ENCODE measurements at regions not wholly inside any gene's neighbourhood (a gene's known extent, or its start where the extent isn't known, plus 50 kb on each side); places are given as distances from the start of the nearest gene placed in this dataset.

DNA sequence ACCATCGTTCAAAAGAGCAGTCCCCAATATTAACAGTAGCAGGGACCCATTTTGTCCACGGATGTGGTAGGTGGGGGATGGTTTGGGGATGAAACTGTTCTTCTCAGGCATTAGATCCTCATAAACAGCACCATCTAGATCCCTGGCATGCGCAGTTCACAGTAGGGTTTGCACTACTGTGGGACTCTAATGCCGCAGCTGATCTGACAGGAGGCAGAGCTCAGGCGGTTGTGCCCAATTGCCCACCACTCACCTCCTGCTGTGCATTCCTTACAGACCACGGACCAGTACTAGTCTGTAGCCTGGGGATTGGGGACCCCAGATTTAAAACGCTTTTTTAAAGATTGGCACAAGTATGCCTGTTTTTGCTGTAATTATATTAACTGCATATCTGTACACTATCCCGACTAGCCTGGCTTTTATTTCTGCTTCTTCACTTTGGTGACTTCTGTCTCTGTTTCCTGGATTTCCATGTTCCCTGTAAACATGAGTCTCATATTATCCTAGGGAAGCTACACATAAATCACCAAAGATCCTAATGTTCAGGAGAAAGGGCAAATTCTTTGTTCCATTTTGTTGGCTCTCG lies 163.3 kb upstream of the AKR1E2 start:
- DNase-seq (ENCODE audit: low read depth) = no peak

DNA sequence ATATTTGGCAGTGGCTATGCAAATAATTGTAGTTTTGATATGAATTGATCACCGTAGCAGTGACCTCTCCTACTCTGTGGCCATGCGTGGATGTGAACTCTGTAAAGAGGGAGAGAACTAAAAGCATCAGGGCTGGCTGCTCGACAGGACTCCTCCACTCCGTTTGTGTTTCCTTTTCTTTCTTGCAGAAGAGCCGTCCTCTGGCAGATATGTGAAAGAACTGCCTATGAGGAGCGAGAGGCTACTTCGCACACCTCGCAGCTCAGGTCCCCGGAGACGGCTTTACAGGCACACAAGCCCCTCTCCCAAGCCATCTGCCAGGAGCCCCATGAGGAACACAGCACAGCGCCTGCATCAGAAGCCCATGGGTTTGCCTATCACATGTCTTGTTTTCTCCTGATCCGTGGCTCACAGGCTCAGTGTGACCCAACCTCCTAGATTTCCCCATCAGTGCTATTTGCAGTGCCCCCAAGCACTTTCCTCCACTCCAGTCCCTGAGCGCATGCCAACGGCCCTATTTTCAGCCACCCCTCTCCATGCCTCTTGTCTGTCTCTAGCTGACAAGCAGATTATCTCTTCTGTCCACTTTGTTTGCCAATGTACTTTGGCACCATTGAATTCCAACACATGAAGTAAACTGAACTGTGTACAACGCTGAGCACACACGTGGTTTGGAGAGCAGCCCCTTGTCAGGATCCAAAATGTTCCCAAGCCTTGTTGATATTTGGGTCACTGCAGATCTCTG lies 164.3 kb upstream of the AKR1E2 start:
- no peak for DNase-seq (ENCODE audit: low read depth)

DNA sequence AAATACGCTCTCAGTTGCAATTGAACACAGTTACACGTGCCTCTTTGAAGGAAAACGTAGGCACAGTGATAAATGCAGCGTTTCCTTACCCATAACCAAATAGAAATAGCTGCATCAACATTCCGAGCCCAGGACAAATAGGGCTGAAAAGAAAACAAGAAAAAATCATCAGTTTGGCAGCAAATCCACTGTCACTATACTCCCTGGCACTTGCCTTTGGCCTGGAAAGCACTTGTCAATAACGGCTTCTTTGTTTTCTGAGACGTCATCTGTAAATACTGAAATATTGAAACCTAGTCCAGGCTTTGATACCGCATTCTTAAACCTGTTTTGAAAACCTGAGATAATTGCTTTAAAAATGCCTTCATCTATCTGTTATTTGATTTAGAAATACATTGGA lies 167.2 kb upstream of the AKR1E2 start:
- DNase-seq (ENCODE audit: low read depth) = no peak

DNA sequence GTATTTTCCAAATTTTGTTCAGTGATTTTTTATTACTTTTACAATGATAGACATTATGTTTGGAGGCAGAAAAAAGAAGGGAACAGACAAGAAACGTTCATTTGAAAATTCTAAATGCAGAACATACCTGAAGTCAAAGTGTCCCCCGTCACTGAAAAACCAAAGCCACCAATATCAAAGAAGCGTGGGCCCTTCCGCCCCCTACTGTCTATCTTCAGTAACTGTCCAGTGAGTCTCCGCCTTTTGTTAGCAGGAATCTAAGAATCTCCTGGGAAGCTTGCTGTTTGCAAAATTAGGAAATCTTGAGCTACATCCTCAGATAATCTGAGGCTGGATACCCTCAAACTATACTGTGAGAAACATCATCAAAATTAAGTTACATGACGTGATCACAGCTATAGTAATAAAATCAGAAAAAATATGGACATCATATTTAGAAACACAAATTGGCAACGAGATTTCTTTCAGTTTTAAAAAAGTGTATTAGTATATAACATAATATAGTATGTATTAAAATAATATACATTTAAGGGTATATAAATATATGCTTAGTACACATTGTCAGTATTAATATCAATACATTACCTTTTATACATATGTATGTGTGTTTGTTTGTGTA lies 169.3 kb upstream of the AKR1E2 start:
- peak; percentile 46 for DNase-seq (ENCODE audit: low read depth)

DNA sequence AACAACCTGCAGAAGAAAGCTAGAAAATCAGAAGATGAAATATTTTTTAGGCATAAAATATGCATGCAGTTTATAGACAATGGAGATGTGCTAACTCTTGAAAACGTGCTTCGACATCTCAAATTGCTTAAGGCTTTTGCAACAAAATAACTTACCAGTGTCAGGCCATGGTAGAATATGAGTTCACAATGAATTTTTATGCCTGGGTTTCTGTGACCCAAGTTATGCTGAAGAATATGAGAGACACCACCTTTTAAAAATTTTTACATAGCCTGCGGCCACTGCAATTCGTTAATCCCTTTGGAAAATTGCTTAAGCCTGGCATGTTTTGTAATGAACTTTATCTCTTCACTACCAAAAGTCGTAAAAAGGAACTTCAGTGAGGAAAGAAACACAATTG lies 170.1 kb upstream of the AKR1E2 start:
- DNase-seq (ENCODE audit: low read depth) = no peak

DNA sequence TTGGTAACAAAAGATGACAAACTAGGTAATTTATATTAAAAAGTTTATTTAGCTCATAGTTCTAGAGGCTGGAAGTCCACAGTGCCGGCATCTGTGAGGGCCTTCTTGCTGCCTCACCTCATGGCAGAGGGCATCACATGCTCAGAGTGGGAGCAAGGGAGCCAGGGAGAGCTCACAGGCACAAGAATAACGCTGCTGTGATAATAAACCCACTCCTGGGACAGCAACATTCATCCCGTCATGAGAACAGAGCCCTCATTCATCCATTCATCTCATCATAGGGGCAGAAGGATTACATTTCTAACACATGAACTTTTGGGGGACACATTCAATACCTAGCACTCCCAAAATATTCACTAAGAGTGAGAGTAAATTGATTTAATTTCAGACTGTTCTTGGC lies 170.6 kb upstream of the AKR1E2 start:
- DNase-seq (ENCODE audit: low read depth) = no peak

DNA sequence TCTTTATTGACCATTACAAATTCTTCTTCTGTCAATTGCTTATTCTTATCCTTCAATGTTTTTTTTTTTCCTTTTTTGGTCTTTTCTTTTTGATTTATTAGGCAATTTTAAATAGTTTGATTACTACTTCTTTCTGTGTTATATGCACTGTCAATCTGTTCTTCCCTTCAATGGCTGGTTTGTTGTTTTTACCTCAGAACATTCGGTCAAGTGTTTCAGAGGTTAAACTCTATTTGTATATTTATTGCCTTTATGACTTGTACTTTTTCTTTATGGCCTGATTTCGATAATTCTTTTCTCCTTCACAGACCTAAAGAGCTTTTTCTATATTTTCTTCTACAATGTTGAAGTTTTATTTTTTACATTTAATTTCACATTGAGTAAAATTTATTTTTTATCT lies 171.5 kb upstream of the AKR1E2 start:
- DNase-seq (ENCODE audit: low read depth) = no peak

DNA sequence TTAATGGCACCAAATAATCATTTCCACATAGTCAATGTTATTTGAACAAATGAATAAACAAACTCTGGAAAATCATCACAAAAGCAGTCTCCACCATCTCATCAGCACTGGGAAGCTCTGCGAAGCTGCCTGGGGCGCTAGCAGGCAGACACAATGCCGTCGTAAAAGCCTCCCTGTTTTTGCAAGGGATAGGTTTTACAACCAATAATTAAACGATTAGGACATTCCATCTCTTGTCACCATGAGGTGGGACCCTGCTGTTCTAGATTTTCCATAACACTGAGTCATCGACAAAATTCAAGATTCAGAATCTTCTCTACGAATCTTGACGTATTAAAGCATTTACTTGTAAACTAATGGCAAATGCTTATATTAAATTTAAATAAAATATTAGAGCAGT lies 172.8 kb upstream of the AKR1E2 start:
- no peak for DNase-seq (ENCODE audit: low read depth)

DNA sequence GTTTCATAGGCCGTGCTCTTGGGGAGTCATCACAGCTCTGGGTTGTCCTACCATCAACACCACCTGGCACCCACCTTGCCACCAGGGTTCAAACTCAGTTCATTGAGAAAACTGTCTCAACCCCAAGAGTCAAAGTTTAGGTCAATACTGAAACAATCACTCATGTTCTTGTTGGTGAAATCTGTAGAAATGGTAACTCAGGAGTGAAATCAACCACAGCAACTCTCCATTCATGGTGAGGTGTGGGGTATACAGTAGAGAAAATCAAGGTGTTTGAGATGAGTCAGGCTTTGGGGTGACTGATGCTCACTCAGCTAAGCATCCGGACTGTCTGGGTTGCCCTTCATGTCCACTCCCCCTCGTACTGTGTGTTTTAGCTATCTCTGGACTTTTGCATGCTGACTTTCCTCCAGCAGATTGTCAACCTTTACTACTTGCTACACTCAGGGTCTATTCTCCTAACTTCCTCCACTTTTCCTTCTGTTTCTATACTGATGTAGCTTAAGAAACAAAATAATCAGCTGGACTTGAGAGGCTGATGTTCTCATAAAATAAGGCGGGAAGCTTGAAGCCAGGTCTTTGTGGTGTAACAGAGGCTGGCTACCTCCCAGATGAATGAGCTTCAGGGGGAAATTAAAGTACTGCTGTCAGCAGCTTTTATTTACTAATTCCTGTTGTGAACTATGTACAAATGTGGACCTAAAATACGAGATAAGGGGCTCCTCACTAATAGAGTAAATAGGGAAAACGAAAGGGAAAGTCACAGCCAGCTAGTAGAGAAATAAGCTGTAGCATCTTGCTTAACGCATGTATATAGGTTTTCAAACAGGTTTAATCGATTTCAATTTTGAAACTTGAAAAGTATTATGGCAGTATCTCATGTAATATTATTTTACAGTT lies 173.6 kb upstream of the AKR1E2 start:
- DNase-seq (ENCODE audit: low read depth) = no peak

DNA sequence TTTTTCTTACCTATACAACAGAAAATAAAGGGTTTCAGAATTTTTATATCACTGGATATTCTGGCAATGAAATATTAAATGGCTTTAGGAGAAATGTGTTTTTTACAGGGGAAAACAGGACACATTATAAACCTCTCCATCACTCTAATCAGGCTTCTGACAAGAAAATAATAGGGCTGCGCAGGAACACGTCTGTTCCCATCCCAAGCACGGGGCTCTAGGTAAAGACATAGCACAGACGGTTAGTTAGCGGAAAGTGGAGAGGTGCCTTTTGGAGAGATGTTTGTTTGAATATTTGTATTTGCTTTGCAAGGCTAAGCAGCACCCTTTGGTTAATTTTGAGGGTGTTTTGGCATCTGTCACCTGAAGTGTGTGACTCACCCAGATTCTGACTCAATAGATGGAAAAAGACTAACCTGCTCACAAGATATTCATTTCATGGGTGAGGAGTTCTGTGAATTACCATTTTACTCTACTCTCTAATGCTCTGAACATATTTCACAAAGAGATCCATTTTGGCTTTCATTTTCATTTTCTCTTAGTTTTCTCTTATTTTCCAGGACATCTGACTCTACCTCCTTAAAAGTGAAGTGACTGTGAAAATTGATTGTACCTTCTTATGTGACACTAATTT lies 174.5 kb upstream of the AKR1E2 start:
- DNase-seq (ENCODE audit: low read depth) = no peak

DNA sequence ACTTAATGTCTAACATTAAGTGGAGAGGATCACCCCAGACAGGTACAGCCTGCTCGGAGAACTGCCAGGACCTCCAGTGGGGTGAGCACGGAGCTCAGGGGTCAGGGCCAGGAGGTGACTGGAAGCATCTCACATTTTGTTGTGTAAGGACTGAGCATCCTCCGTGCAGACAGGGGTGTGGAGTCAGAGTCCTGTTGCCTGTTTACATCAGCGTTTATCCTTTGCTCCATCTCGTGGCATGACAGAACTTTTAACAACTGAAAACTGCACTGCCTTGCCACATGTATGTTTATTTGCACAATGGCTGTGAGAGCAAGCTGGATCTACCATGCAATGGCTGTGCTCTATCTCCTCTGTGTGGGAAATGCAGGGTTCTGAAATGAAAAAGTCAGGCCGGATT lies 175.4 kb upstream of the AKR1E2 start:
- DNase-seq (ENCODE audit: low read depth) = peak; percentile 49

DNA sequence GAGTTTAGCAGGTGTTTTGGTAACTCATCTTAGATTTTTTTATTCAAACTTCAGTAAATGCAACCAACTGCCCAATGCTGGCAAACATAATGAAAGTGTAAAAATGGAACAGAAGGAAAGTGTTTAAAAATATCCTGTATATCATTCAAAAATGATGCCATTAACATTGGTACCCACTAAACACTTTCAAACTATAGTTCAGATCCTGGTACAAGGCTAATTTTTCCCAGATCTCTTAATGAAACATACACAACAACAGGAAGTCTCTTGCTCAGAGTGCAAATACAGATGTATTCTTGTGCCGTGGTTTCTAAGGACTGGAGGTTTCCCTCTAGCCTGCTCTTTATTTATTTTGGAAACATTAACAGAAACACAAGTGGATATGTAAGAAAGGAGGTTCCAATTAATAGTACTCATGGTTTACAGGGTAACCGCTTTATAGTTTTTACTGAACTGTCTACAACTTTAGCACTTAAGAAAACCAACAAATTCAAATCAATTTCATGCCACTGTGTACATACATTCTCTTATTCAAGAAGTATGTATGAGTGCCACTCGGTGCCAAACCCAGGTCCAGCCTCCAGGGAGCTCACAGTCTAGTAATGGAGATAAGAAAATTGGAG lies 176.0 kb upstream of the AKR1E2 start:
- DNase-seq (ENCODE audit: low read depth) = no peak

DNA sequence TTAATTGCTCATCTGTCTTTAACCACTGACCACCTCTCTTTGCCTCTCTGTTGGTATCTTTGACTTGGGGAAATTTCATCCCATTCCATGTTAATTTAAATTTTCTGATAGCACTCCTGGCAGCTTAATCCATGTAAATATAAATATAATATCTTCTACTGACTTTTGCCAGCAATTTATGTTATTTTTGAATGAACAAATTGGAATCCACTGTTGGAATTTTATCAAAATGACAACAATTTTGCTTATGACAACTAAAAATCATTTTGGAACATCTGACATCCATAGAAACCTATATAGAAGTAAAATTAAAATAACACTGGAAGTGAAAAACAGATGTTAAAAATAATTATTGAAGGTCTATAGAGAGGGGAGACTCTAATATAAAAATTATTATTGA lies 176.5 kb upstream of the AKR1E2 start:
- DNase-seq (ENCODE audit: low read depth) = no peak

DNA sequence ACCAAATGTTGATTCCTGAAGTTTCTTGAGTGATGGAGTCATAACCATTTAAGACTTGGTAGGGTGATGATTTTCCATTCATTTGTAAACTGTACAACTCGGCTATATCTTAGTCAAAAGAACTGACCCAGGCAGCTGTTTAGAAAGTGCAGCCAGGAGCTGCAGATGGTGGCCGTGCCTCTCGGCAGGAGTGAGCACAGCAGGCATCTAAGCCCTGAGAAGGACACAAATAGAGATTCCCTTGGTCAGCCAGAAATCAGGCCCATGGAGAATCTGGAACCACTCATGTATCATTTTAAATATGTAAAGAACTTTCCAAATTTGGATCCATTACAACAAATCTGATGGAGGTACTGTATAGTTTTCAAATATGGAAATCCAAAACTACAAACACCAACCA lies 177.0 kb upstream of the AKR1E2 start:
- no peak for DNase-seq (ENCODE audit: low read depth)

DNA sequence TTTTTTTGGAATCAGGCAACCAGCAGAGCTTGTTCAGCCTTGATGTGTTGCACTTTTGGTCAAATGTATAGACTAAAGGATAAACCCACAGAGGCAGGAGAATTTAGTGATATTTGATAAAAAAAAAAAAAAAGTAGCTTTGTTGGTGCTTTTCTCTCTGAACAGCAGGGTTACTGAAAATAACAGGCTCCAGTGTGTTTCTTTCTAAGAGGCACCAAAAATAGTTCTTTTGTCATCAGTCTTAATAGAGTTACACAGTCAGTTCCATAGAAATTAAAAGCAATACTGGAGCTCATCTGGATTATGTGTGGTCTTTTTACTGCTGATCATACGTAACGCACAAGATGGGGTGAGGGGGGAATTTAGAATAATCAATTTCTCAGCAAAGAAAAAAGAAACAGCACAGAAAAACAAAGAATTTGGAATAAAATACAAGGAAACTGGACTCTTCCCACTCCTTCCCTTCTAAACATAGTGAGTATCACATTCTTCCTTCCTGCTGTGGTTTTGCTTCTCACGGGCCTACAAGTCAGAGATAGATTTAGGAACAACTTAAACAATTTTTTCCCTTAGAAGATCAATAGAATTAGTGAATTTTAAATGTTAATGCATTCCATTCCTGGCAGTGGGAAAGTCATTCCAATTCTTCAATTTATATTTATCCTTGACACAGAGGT lies 178.8 kb upstream of the AKR1E2 start:
- no peak for DNase-seq (ENCODE audit: low read depth)

DNA sequence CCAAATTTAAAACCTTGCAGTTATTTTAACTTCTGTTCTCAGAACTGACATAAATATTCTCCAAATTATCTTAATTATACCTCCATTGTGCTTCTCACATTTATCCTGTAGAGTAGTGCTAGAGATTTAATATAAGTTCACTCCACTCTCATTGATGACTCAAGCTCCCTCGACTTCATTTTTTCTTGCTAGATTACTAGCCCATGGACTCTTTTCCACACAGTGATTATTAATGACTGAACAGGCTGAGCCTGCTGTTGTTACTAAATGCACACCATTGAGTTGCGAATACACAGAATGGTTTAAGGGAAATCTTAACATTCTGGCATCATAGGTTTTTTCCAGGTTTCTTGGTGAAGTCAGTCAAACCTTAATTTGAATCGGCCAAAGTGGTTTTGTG lies 179.5 kb upstream of the AKR1E2 start:
- DNase-seq (ENCODE audit: low read depth) = no peak

DNA sequence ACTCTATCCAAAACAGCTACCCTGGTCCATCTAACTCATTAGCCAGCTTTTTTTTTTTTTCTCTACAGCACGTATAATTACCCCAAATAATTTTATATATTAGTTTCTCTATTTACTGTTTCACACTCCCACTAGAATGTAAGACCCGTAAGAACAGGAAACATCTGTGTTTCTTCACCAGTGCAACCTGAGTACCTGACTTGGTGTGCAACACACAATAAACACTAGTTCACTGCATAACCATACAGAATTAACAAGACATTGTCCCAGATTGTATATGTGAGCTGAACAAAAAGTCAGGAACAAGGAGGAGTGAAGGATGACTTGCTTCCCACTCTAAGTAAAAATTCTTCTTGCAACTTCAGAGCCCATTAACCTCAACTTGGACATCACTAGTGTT lies 180.2 kb upstream of the AKR1E2 start:
- no peak for DNase-seq (ENCODE audit: low read depth)

DNA sequence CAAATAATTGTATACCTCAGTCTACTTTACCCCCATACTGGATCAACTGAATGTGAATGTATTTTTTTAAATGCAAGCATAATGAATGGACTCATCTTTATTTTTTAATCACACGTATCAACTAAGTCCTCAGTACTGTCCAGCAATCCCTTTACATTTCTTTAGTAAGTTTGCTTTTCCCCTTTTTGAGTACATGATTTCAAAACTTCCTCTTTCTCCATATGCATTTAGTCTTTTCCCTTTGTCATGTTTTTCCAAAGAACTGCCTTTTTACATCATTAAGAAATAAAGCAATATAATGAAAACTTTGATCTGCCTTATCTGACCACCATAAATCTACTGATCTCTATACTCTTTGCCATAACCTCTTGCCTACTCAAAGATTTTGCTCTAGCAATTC lies 182.5 kb upstream of the AKR1E2 start:
- no peak for DNase-seq (ENCODE audit: low read depth)

DNA sequence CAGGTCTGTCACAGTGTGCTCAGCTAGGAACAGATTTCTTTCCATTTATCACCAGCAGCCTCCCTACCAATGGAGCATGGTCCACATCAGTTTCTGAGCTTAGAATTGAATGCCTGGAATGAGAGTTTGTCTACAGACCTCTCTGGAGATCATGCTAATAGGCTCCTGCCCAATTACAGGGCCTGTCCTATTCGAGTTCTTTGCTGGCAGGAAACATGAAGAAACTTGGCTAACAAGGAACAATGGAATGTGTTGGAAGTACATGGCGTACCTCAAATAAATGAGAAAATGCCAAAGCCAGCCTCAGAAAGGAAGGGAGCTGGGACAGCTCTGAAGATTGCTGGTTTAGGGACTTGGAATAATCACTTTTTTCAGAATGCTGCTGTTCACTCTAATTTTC lies 186.0 kb upstream of the AKR1E2 start:
- no peak for DNase-seq (ENCODE audit: low read depth)

DNA sequence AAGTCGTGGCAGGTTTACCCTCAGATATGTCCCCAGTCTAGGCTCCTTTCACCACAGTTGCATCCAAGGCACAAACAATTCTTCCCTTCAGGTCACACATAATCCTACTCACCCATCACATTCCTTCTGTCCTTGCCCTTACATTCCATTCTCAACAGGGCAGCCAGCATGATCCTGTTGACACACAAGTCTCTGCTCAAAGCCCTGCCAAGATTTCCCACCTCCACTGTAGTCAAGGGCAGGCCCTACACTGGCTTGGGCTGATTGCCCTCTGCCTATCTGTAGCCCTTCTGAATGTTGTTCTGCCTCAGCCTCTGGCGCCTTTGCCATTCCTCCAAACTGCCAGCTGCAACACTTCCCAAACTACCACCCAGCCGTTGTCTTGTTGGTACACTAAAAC lies 187.9 kb upstream of the AKR1E2 start:
- DNase-seq (ENCODE audit: low read depth) = no peak

DNA sequence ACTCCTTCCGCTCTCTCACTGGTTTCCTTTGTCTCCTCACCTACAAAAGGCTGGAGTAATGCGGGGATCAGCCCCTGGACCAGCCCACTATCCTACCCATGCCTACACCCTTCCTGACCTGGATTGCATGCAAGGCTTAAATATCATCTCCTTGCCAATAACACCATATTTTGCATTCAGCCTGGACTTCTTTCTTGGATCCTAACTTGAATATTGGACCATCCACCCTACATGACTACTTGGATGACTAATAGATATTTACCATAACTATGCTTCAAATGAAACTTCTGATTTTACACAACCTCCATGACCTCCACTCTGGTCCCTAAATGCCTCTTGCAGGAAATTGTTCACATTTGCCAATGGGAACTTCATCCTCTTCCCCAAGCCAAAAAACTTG lies 188.3 kb upstream of the AKR1E2 start:
- DNase-seq (ENCODE audit: low read depth) = no peak

All from GM04504 (cell line).